ENCODE measurements at regions not wholly inside any gene's neighbourhood (a gene's known extent, or its start where the extent isn't known, plus 50 kb on each side); places are given as distances from the start of the nearest gene placed in this dataset.
"Not testable (repeated sequence)": the region's sequence is repeated elsewhere in the genome, so short reads cannot be mapped to it uniquely, and the experiment has no call there.

DNA sequence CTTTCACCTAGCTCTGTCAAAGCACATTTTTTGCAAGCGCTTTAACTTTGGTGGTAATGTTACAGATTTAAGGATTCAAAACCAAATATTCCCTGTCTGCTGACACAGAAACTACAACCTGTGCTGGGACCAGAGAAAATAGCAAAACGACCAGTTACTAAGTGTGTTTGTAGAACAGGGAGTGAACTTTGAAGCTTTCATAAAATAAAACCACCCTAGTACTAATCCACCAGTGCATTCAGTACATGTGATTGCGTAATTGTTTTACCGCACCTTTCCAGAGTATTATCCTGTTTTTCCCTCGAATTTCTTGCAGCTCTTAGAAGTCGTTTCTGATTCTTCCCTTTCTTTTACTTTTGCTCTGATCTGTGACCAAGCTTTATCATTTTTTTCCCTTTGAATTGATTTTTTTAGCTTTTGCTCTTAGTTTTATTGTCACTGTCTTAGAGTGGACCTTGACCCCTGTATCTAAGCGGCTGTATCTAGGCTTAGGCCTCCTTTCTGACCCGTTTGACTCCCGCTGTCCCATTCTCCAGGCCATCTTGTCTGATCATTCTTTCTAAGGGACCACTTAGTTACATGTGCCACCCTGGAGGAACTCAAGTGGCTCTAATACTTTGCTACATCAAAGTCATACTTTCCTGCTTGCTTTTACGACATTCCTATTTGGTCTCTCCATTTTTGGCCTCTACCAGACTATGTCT is 429.4 kb downstream of the PCNX1 start:
- DNase-seq = no peak

DNA sequence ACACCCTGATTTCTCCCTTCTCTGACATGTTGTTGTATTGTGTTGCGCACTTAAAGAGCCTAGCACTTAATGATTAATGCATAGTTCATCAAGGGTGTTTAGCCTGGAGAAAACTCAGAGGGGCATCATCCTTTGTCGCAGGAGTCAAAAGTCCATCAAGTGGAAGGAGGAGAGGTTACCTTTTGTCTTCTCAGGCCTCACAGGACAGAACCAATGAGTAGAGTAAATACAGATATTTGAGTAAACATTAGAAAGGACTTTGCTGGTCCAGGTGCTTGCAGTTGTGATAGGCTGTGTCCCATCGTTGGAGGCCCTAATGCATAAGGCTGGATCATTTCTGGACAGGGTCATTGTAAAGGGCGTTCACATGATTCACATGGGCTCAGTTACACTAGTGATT is 430.9 kb downstream of the PCNX1 start:
- no peak for DNase-seq

GRCh38 chr14:71339650-71340415 is 432.6 kb downstream of the PCNX1 start:
- DNase-seq = no peak

DNA sequence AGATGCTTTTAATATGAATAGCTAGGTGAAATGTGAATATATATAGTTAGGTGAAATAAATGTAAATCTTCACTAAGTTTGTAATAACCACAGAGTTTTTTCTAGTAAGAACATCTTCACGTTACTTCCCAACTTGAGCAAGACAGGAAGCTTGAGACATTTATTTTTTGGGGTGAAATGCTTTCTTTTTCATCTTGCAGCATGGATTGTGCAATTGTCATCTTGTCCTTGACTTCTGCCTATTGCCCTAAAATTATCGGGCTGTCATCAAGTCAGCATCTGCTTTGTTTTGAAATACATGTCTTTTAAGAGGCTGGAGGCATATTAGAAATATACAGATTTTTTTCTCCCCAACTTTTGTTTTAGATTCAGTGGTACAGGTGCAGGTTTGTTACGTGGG is 433.9 kb downstream of the PCNX1 start:
- no peak for DNase-seq

DNA sequence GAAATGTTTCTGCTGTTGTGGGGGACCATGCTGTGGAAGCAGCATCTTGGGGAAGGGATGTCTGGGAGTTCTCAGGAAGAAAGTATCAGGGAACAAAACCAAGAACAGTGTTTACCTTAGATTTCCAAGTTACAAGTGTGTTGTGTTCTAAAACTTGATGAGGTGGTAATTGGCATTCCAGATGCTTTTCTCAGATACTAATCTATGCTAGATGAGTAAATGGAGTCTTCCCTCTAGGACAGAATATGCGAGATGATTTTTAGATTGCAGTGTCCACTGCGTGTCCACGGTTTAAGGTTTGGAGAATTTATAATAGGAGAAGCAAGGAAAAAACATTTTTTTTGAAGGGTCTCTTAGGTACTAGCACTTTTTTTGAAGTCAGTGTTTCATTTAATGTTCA is 436.5 kb downstream of the PCNX1 start:
- DNase-seq = no peak

DNA sequence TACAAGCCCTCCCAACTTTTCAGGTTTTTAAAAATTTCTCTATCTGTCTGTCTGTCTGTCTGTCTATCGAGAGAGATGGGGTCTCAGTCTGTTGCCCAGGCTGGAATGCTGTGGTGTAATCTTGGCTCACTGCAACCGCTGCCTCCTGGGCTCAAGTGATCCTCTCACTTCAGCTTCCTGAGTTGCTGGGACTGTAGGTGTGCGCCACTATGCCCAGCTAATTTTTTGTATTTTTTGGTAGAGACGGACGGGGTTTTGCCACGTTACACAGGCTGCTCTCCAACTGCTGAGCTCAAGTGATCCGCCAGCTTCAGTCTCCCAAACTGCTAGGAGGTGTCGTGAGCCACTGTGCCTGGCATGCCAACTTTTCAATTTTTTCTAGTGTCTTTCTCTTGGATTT is 437.2 kb downstream of the PCNX1 start:
- DNase-seq = no peak

DNA sequence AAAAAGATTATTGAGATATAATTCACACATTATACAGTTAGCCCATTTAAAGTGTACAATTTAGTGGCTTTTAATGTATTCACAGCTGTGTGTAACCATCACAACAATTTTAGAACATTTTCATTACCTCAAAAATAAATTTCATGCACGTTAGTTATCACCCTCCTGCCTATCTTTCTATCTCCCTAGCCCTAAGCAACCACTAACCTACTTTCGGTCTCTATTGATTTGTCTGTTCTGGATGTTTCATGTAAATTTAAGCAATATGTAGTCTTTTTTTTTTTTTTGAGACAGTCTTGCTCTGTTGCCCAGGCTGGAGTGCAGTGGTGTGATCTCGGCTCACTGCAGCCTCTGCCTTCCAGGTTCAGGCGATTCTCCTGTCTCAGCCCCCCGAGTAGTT is 439.4 kb downstream of the PCNX1 start:
- DNase-seq = no peak

- no peak for DNase-seq
These were observed 441.1 kb downstream of the PCNX1 start for GRCh38 chr14:71348394-71348793.

DNA sequence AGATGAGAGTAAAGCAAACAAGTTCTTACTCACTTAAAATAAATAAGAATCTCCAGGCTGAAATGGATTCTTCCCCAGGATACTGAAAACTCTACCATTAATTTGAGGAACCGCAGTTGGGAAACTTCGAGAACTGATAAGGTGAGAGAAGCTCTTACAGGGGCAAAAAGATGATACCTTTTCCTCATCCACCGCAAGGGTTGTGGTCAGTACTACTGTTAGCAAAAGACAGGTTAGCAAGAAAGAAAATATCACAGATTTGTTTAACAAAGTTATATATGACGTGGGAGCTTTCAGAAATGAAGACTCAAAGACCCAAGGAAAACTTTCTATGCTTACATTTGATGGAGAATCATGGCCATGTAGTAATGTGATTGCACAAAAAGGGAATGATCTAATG is 441.6 kb downstream of the PCNX1 start:
- no peak for DNase-seq

GRCh38 chr14:71354142-71354541 is 446.9 kb downstream of the PCNX1 start:
- DNase-seq = no peak

GRCh38 chr14:71354801-71355200 is 447.5 kb downstream of the PCNX1 start:
- DNase-seq = no peak

DNA sequence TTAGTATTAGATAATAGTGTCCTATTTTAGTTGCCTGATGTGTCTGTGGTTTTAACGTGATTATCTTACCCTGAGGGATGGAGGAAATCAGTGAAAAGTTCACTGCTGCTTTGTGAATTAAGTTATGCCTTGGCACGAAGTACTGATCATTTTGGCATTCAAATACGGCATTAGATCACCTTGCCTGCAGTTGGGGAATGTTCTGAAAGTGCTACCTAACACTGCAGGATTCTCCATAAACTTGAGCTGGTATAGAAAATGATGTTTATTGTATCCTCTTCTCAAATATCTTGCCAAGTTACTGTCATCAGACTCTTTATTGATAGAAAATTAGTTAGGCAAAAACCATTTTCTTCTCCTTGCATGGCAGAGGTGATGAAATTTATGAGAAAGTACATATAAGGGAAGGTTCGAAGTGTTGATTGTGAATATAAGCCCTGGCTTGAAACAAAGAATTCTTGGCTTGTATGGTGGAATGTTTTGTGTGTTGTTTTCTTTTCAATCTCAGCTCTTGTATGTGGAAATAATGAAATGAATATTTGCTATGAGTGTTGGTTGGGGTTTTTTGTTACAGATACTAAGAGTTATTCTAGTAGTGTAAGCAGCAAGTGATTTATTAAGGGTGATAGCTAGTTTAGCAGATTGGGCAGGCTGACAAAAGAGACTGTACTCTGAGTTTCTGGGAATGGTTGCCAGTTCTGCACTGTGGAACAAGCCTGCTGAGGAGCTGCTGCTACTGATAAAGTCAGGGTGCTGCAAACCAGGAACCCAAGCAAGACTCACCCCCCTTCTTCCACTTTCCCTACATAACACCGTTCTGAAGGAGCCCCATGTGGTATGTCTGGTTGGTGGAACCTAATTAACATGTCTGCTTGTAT is 448.3 kb downstream of the PCNX1 start:
- DNase-seq = no peak

DNA sequence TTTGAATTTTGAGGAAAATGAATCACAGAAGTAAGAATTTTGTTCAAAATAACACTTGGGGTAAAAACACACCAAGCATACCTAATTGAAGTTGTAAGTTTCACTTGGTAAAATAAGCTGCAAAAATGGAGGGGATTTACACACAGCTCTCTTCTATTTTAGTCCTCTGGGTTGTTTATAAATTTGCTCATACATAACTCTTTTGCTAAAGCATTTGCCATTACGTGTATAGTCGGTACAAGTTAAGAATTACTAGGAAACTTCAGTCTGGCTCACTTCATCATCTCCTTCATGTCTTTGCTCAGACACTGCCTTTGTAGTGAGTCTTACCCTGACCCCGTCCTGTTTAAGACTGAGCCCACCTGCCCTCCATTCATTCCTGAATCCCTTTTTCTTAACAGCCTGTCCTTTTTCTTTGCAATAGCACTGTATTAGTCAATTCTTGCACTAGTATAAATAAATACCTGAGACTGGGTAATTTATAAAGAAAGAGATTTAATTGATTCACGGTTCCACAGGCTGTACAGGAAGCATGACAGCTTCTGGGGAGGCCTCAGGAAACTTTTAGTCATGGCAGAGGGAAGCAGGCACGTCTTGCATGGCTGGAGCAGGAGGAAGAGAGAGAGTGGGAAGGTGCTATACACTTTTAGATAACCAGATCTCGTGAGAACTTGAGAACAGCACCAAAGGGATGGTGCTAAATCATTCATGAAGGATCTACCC is 451.1 kb downstream of the PCNX1 start:
- no peak for DNase-seq

- not testable (repeated sequence) for DNase-seq
These were observed 451.7 kb downstream of the PCNX1 start for GRCh38 chr14:71358932-71359421.

DNA sequence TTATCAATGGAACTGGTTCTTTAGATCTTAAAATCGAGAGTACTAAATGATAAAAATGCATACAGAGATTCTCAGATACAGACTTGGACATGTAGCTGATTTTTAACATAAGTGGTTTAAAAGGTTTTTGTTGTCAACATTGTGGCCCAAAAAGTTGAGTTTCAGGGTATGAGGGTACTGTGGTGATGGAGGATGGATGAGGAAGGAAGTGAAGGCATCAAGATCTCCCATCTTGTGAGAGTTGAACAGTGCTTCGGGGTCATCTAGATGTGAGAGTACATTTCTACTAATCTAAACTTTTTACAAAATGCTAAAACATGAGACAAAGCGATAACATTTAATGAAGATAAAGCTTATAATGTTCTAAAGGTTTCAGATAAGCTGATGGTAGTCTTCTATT is 452.6 kb downstream of the PCNX1 start:
- DNase-seq = no peak

DNA sequence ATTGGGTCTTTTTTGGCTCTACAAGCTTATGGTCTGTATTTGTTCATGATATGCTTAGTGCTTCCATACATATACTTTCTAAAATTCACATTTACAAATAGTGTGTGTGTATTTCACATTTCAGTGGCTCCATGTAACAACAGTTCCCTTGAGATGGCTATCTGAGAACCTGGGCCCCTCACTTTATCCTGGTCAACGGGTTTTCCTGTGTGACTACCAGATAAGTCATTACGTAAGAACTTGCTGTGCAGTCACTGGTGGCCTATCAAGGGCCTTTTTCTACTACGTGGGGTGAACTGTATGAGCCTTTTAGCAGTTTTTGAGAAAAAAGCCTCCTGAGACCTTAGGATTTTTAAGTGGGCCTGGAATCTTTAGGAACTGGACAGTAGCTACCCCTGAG is 454.1 kb downstream of the PCNX1 start:
- no peak for DNase-seq

DNA sequence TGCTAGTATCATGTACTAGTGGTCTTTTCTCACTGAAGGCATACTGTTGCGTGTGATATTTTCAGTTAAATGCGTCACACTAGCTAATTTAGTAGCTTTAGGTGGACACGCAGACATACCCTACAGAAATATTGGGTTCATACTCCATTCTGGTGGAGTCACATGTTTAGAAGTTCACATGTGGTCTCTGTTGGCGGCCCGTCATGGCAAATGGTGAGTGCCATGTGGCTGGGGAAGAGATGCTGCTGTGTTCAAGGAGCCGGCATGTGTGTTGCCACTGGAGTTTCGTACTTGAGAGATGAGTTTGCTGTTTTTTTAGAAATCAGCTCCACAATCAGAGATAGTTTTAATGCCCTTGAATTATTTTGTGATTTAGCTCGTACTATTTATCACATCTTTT is 454.6 kb downstream of the PCNX1 start:
- DNase-seq = no peak

DNA sequence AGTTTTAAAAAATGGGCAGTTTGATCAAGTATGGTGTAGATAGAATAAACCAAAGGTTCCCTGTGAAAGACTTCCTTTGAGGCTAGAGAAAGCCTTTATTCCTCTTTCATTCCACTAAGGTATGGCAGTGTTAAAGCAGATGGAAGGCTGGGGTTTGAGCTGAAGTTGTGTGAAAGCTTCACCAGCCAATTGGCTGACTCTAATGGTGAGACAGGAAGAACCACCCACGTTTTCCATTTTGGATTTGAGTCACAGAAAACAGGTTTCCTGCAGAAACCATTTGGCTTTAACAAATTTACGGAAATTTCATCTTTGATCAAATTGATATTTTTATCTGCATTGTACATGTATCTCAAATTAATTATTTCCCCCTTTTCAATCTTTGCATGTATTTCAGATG is 455.0 kb downstream of the PCNX1 start:
- no peak for DNase-seq

- no peak for DNase-seq
These were observed 455.8 kb downstream of the PCNX1 start for GRCh38 chr14:71362920-71363584.

GRCh38 chr14:71363946-71364925 is 457.0 kb downstream of the PCNX1 start:
- DNase-seq = no peak

- DNase-seq = no peak
These were observed 458.1 kb downstream of the PCNX1 start for GRCh38 chr14:71365361-71365760.

Measured in NCI-H1694 treated with DMSO at 0.1 percent for 48 hours (cell line).